HPDE6-E6E7 (cell line): ENCODE measurements at regions not wholly inside any gene's neighbourhood (a gene's known extent, or its start where the extent isn't known, plus 50 kb on each side); places are given as distances from the start of the nearest gene placed in this dataset.

Source experiments
- DNase-seq: peaks from one replicate; pipeline ENCODE4 v3.0.0; 2011; ENCODE audit warnings: missing footprints; ENCODE audit errors: extremely low spot score

DNA sequence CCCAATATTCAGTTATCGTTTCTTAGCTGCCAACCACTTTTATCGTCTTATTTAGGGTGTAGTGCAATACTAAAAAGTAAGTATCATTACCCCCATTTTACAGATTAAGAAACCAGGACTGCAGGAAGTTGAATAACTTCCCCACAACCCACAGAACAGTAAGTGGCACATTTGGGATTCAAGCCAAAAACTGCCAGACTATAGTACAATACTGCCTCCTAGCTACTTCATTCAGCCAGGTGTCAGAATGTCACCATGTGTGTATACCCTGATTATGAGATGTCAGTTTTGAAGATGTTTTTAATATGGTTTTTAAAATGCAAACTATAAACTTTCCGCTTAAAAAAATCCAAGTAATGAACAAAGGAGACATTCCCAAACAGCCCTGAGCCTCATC is 74.2 kb upstream of the PROK2 start:
- DNase-seq = no peak

DNA sequence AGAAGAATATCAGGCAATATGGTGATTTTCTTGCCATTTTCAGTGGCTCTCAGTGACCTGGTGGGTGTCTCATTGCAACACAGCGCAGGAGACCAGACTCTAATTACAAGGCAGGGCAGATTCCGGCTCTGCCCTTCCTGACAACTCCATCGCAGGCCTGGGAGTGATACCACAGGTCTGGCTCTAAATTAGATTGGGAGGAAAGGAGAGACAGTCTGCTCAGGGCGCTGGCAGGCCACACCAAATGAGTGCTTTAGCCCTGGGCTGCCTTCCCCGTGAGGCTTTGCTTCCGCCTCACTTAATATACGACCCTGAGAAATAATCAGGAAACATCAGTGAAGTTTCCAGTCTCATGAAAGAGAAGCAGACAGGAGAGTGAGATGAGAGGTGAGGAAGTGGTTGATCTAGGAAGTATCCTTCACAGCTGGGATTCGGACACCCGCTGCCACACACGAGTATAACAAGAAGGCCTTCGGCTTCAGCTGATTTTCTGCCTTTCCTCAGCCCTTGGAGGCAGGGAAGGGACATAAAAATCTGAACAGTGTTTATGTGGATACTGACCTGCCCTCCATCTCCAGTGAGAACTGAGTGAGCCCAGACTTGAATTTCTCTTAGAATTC is 73.7 kb upstream of the PROK2 start:
- DNase-seq = no peak

DNA sequence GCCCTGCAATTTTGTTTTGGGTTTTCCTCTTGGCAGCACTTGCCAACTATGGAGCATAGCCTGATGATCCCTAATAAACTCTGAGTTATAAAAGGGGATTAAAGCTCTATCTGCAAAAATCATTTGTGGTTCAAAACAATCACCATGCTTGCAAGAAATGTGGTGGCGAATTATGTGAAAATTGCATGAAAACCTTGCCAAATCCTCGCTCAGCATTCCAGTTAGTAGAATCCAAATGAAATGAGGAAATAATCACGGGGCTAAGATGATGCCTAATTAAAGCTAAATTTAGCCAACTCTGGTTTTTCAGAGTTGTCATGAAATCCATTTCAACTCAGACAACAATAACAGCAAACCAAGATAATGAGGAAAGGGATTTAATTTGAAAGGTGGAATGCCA is 73.0 kb upstream of the PROK2 start:
- no peak for DNase-seq

DNA sequence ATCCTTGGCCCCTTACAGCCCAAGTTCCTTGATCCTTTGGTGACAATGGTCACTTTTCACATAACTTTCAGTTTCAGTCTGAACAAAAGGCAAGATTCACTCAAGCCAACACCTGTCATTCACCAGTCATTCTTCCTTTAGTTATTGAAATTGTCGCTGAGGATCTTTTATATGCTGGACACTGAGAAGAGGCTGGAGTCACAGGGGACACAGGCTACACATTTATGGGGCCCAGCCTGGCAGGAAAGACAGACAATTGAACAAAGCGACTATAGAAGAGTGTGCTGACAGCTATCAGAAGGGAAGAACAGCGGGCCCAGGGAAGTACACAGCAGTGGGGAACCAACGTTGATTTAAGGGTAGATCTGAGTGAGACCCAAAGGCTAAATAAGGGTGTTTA is 69.8 kb upstream of the PROK2 start:
- DNase-seq = no peak

DNA sequence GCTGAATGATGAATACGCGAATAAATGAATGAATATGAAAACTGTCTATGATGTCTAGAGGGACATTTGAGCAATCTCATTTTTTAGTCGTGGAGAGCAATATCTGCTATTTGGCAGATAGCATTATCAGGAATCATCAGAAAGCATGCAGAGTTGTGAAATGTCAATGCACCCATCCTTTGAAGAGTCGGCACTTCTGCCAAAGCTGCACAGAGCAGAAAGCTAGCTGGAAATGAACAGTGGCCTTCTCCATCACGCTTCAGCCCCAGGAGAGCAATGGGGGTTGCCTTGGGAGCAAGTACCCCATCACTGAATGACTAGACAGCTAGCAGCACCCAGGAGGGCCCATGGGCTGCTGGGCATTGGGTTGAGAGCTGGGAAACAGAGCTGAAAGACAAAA is 69.1 kb upstream of the PROK2 start:
- DNase-seq = no peak

DNA sequence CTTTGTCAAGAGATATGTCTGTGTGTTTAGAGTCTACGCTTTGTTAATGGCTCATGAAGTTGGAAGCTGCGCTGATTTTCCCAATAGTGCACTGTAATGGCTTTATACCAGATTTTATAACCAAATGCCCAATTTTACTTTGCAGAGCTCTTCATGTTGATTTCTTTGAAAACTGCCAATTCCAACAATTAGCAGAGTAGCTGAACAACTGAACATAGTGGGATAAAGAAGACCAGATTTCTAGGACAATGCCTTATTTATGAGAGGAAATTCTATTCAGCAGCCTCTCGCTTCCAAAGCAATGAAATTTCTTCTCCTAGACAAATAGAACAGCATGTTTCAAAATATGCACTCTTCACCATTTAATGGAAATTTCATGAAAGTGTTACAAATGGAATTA is 66.9 kb upstream of the PROK2 start:
- DNase-seq = no peak

DNA sequence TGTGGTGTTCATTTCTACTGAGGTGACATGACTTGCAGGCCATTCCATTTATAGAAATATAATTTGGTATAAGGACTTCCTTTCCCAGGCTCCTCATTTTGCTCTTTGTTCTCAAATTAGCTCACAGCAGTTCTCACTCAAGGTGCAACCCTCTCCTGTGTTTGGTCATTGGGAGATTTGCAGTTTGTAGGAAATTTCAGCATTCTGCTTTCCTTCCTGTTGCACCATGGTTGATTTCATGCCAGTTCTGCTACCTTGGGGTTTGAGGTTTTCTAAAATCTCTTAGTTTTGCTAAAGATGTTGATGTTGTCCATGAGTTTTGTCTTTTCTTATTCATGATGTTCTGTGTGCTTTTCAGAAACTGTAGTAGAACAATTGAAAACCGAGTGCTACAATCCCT is 65.7 kb upstream of the PROK2 start:
- DNase-seq = no peak

DNA sequence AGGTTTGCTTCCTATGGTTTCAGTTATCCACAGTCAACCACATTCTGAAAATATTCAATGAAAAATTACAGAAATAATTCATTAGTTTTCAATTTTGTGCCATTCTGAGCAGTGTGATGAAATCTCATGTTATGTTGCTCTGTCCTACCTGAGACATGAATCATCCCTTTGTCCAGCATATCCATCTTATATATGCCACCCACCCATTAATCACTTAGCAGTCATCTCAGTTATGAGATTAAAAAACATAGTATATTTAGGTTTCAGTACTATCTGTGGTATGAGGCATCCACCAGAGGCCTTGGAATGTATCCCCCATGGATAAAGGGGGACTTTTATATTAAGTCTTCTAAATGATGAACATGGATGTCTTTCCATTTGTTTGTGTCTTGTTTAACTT is 64.7 kb upstream of the PROK2 start:
- DNase-seq = no peak

DNA sequence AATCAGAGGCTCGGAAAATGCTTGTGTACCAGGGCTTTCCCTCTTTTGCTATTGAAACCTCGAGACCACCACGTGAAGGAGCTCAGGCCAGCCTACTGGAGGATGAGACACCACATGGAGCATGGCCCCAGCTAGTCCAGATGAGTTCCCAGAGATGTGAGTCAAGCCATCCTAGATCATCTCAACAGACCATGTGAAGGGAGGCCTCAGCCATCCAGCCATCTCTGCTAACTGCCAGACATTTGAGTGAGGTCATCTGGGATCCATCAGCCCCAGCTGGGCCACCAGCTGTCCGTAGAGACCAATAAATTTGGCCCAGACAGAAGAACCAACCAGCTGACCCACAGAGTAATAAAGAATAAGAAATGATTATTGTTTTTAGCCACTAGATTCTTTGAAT is 62.8 kb upstream of the PROK2 start:
- no peak for DNase-seq

DNA sequence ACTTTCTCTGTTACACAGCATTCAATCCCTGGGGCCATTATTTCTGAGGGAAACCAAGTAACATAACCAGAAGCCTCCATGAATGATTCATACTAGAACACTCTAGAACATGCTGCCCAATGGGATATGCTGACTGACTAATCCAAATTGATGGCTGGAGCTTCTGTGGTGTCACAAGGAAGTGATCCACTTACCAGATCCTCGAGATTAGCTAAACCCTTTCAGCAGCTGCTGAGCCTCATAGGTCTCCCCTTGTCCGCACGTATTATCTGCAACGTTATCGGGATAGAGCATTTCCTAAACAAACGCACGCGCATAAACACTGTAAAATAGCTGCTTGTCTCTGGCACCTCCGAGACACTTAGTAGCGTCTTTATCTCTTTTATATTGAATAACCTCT is 61.2 kb upstream of the PROK2 start:
- DNase-seq = no peak

DNA sequence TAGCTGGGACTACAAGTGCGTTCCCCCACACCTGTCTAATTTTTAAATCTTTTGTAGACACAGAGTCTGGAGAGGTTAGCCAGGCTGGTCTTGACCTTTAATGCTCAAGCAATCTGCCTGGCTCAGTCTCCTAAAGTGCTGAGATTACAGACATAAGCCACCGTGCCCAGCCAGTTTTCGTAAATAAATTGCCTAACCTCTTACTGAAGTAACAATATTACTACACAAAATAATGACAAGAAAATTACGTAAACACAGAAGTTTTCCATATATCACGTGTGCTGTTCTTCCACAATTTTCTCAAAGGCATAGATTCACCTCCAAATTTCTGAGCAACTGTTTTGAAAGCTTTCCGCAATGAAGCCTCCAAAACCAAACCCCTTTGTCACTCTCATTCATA is 58.1 kb upstream of the PROK2 start:
- no peak for DNase-seq

DNA sequence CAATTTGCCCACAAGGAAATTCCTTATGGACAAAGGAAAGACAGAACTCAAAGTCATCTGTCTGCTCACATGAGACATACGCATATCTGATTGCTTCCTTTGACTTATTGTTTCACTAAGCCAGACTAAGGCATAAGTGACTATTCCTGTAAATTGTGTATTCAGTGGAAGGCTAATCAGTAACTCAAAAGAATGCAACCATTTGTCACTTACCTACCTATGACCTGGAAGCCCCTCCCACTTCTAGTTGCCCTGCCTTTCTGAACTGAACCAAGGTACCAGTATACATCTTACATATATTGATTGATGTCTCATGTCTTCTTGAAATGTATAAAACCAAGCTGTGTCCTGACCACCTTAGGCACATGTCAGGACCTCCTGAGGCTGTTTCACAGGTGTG is 53.5 kb upstream of the PROK2 start:
- no peak for DNase-seq
